ENCODE measurements at regions not wholly inside any gene's neighbourhood (a gene's known extent, or its start where the extent isn't known, plus 50 kb on each side); places are given as distances from the start of the nearest gene placed in this dataset.

- CTCF ChIA-PET: no interaction called here
- Mint-ChIP-seq H3K9me3 (ENCODE audit: insufficient read depth) (peaks cover 2% of the 10 kb centered on the region), H3K27ac (no peak overlapping the region), H3K4me3 (no peak overlapping the region), H3K27me3 (no peaks in the 10 kb centered on the region), H3K4me1 (no peaks in the 10 kb centered on the region)
- no peaks in the 10 kb centered on the region for H3K4me1 ChIP-seq (ENCODE audit: control insufficient read depth in 2 of 2, insufficient read depth in 2 of 2, low read length in 2 of 2)
- ATAC-seq (ENCODE audit: low read depth) (no peak), DNase-seq (no peak)
- no peak overlapping the region for H3K4me2 ChIP-seq (replicated peaks; ENCODE audit: low read depth, low read length, poor library complexity, severe bottlenecking)
- H3K9me3 ChIP-seq (ENCODE audit: control extremely low read depth in 1 of 3, control insufficient read depth in 2 of 3, insufficient read depth in 1 of 3, low read length in 2 of 3): no peaks in the 10 kb centered on the region
- H3K4me3 ChIP-seq (ENCODE audit: control extremely low read depth in 1 of 5, extremely low read depth in 1 of 5, insufficient read depth in 1 of 5, low read depth in 2 of 5, low read length in 4 of 5): no peak overlapping the region
- no CpG with 5 or more reads among the region's 1 CpG for WGBS (ENCODE audit: insufficient coverage)
- H4K20me1 ChIP-seq (ENCODE audit: control insufficient read depth, insufficient read depth, low read length, poor library complexity, severe bottlenecking): no peaks in the 10 kb centered on the region
- no peak overlapping the region for H2AFZ ChIP-seq (ENCODE audit: insufficient read depth, low read depth, low read length, poor library complexity, severe bottlenecking)
- H3K9ac ChIP-seq (ENCODE audit: low read length): no peak overlapping the region
- no peaks in the 10 kb centered on the region for H3K79me2 ChIP-seq (ENCODE audit: control insufficient read depth, insufficient read depth, low read length)
- TF ChIP-seq, protein P1, sequence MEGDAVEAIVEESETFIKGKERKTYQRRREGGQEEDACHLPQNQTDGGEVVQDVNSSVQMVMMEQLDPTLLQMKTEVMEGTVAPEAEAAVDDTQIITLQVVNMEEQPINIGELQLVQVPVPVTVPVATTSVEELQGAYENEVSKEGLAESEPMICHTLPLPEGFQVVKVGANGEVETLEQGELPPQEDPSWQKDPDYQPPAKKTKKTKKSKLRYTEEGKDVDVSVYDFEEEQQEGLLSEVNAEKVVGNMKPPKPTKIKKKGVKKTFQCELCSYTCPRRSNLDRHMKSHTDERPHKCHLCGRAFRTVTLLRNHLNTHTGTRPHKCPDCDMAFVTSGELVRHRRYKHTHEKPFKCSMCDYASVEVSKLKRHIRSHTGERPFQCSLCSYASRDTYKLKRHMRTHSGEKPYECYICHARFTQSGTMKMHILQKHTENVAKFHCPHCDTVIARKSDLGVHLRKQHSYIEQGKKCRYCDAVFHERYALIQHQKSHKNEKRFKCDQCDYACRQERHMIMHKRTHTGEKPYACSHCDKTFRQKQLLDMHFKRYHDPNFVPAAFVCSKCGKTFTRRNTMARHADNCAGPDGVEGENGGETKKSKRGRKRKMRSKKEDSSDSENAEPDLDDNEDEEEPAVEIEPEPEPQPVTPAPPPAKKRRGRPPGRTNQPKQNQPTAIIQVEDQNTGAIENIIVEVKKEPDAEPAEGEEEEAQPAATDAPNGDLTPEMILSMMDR (IDR thresholded peaks at IDR 0.05): no peak
- TF ChIP-seq EZH2 (IDR thresholded peaks at IDR 0.05; ENCODE audit: borderline replicate concordance, insufficient read depth, low read depth, low read length, poor library complexity, severe bottlenecking): no peak
- POLR2A ChIA-PET: no interaction called here
- intact Hi-C loops (cut with micrococcal nuclease): no loop called here
- no peak overlapping the region for H3K27ac ChIP-seq (ENCODE audit: low read length in 2 of 2)
- H3K36me3 ChIP-seq (replicated peaks in 1 of 2; ENCODE audit: control extremely low read depth in 1 of 2, control insufficient read depth in 1 of 2, extremely low read depth in 1 of 2, insufficient read depth in 2 of 2, low read length in 1 of 2): no peaks in the 10 kb centered on the region
- no peaks in the 10 kb centered on the region for H3K27me3 ChIP-seq (replicated peaks in 1 of 4; ENCODE audit: control extremely low read depth in 1 of 4, control insufficient read depth in 3 of 4, insufficient read depth in 4 of 4, low read length in 3 of 4)
Measured at GRCh38 chr5:163089926-163090325, 347.5 kb upstream of the CCNG1 start.

DNA sequence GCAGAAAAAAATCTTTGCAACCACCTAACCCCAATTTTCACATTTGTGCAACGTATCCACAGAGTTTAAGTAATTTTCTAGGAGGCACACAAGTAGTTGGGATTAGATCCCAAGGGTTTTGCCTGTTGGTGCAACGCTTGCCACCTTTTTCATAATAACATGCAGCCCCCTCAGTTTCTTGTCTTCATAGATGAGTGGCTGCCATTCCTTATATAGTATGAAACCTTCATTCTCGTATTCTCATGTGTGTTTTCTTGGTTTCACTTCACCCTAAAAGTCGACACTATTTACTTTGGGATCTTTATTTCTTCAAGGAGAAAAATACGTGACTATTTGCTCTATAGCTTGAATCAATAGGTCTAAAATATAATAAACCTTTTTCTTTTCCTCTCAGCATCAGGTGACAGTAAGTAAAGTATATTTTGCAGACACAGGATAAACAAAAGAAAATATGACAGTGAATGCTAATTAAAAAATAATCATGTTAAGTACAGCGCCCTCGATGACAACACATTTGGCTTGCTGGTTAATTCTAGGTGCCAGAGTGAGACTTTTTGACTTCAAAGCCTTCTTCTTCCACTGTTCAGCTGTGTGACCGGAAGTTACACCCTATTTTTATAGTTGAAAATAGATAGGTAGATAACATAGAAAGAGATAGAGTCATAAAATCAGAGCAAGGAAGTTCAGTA lies 342.8 kb upstream of the CCNG1 start:
- no peak overlapping the region for H3K27ac ChIP-seq (ENCODE audit: low read length in 2 of 2)
- H3K4me3 ChIP-seq (ENCODE audit: control extremely low read depth in 1 of 5, extremely low read depth in 1 of 5, insufficient read depth in 1 of 5, low read depth in 2 of 5, low read length in 4 of 5): no peak overlapping the region
- ATAC-seq (ENCODE audit: low read depth): no peak
- no peaks in the 10 kb centered on the region for H3K4me1 Mint-ChIP-seq
- TF ChIP-seq EZH2 (IDR thresholded peaks at IDR 0.05; ENCODE audit: borderline replicate concordance, insufficient read depth, low read depth, low read length, poor library complexity, severe bottlenecking): no peak
- TF ChIP-seq, protein P1 (IDR thresholded peaks at IDR 0.05): no peak
- H3K27me3 Mint-ChIP-seq: no peaks in the 10 kb centered on the region
- H3K4me2 ChIP-seq (replicated peaks; ENCODE audit: low read depth, low read length, poor library complexity, severe bottlenecking): no peak overlapping the region
- H4K20me1 ChIP-seq (ENCODE audit: control insufficient read depth, insufficient read depth, low read length, poor library complexity, severe bottlenecking): no peaks in the 10 kb centered on the region
- POLR2A ChIA-PET: no interaction called here
- no peak overlapping the region for H3K4me3 Mint-ChIP-seq
- WGBS (ENCODE audit: insufficient coverage): no CpG with 5 or more reads among the region's 8 CpGs
- H2AFZ ChIP-seq (ENCODE audit: insufficient read depth, low read depth, low read length, poor library complexity, severe bottlenecking): no peak overlapping the region
- H3K79me2 ChIP-seq (ENCODE audit: control insufficient read depth, insufficient read depth, low read length): no peaks in the 10 kb centered on the region
- H3K4me1 ChIP-seq (ENCODE audit: control insufficient read depth in 2 of 2, insufficient read depth in 2 of 2, low read length in 2 of 2): no peaks in the 10 kb centered on the region
- H3K27ac Mint-ChIP-seq: no peak overlapping the region
- H3K9ac ChIP-seq (ENCODE audit: low read length): no peak overlapping the region
- DNase-seq: no peak
- H3K9me3 Mint-ChIP-seq (ENCODE audit: insufficient read depth): peaks cover 2% of the 10 kb centered on the region
- no peaks in the 10 kb centered on the region for H3K27me3 ChIP-seq (replicated peaks in 1 of 4; ENCODE audit: control extremely low read depth in 1 of 4, control insufficient read depth in 3 of 4, insufficient read depth in 4 of 4, low read length in 3 of 4)
- CTCF ChIA-PET: no interaction called here
- H3K36me3 ChIP-seq (replicated peaks in 1 of 2; ENCODE audit: control extremely low read depth in 1 of 2, control insufficient read depth in 1 of 2, extremely low read depth in 1 of 2, insufficient read depth in 2 of 2, low read length in 1 of 2): no peaks in the 10 kb centered on the region
- no peaks in the 10 kb centered on the region for H3K9me3 ChIP-seq (ENCODE audit: control extremely low read depth in 1 of 3, control insufficient read depth in 2 of 3, insufficient read depth in 1 of 3, low read length in 2 of 3)
- intact Hi-C loops (cut with micrococcal nuclease): no loop called here

All from B cell (primary cell).